Parathyroid adenoma (tissue), 2 donors: ENCODE measurements at regions not wholly inside any gene's neighbourhood (a gene's known extent, or its start where the extent isn't known, plus 50 kb on each side); places are given as distances from the start of the nearest gene placed in this dataset.

ENCODE experiments used
- H2AFZ ChIP-seq: fragments of 300-600 bp; sonication (generic); one replicate; pipeline ENCODE4 v1.7.0; 2017; ENCODE audit warnings: antibody characterized with exemption, mild to moderate bottlenecking
- H3K27ac ChIP-seq: fragments of 300-600 bp; sonication (generic); one replicate; pipeline ENCODE4 v1.7.0; 2017
- H3K27me3 ChIP-seq: fragments of 300-600 bp; sonication (generic); one replicate; pipeline ENCODE4 v1.7.0; 2017; ENCODE audit warnings: low read length; ENCODE audit not compliant: control insufficient read depth, insufficient read depth
- H3K36me3 ChIP-seq: fragments of 300-600 bp; sonication (generic); one replicate; pipeline ENCODE4 v1.7.0; 2017; ENCODE audit warnings: low read length; ENCODE audit not compliant: control insufficient read depth, insufficient read depth
- H3K4me1 ChIP-seq: fragments of 300-600 bp; sonication (generic); one replicate; pipeline ENCODE4 v1.7.0; 2017; ENCODE audit warnings: control low read depth
- H3K4me2 ChIP-seq: fragments of 300-600 bp; sonication (generic); one replicate; pipeline ENCODE4 v1.7.0; 2017; ENCODE audit warnings: low read length
- H3K4me3 ChIP-seq: fragments of 300-600 bp; sonication (generic); one replicate; pipeline ENCODE4 v1.7.0; 2017; ENCODE audit warnings: low read depth, low read length
- H3K79me2 ChIP-seq: fragments of 300-600 bp; sonication (generic); one replicate; pipeline ENCODE4 v1.7.0; 2017; ENCODE audit warnings: control low read depth
- H3K9ac ChIP-seq: fragments of 300-600 bp; sonication (generic); one replicate; pipeline ENCODE4 v1.7.0; 2017; ENCODE audit warnings: mild to moderate bottlenecking
- H3K9me3 ChIP-seq: fragments of 300-600 bp; sonication (generic); one replicate; pipeline ENCODE4 v1.7.0; 2017; ENCODE audit warnings: low read length; ENCODE audit not compliant: control insufficient read depth
- TF ChIP-seq, protein P1 (sequence below): fragments of 300-600 bp; sonication (generic); IDR thresholded peaks from one replicate; pipeline ENCODE4 v1.7.0; 2017; ENCODE audit warnings: antibody characterized with exemption, mild to moderate bottlenecking
- donor health status: primary hyperparathyroidism.

DNA sequence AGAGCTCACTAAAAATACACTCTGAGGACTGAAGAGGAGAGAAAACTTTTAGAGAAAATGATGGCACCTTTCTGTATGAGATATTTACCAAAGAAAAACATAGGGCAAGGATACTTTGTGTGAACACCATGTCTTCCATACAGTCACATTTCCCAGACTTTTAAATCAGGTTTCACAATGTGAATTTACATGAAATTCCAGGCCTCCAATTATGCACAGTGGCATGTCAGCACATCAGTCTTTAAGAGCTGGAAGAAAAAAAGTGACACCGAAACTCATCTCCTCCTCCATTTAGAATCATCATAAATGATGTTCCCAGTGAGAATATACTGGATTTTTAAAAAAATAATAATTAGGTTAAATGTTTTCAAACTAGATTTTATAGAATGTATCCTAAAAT is 232.2 kb upstream of the UBASH3B start:
- H3K79me2 ChIP-seq: no peaks in the 10 kb centered on the region
- no peaks in the 10 kb centered on the region for H3K9me3 ChIP-seq
- H2AFZ ChIP-seq: no peak overlapping the region
- H3K9ac ChIP-seq: no peak overlapping the region
- H3K27ac ChIP-seq: no peak overlapping the region
- TF ChIP-seq, protein P1, sequence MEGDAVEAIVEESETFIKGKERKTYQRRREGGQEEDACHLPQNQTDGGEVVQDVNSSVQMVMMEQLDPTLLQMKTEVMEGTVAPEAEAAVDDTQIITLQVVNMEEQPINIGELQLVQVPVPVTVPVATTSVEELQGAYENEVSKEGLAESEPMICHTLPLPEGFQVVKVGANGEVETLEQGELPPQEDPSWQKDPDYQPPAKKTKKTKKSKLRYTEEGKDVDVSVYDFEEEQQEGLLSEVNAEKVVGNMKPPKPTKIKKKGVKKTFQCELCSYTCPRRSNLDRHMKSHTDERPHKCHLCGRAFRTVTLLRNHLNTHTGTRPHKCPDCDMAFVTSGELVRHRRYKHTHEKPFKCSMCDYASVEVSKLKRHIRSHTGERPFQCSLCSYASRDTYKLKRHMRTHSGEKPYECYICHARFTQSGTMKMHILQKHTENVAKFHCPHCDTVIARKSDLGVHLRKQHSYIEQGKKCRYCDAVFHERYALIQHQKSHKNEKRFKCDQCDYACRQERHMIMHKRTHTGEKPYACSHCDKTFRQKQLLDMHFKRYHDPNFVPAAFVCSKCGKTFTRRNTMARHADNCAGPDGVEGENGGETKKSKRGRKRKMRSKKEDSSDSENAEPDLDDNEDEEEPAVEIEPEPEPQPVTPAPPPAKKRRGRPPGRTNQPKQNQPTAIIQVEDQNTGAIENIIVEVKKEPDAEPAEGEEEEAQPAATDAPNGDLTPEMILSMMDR: no peak
- no peak overlapping the region for H3K4me3 ChIP-seq
- H3K4me2 ChIP-seq: no peak overlapping the region
- H3K27me3 ChIP-seq: no peaks in the 10 kb centered on the region
- no peaks in the 10 kb centered on the region for H3K36me3 ChIP-seq
- H3K4me1 ChIP-seq: no peaks in the 10 kb centered on the region

DNA sequence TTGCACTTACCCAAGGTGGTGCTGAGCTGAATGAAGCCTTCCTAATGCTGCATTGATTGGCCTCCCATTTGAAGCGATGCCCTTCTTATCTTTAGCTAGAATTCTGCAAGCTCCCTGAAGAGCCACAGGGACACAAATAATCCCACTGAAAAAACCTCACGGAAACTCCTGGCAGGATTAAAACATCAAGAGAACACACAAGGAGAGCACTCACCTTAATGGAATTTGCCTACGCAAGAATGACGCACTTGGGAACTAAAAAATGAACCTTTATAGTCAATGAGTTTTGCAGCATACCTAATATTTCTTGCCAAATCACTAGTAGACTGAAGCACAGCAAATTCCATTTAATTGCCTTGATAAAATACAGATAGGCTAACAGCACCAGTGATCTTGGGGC is 232.8 kb upstream of the UBASH3B start:
- H3K4me1 ChIP-seq: no peaks in the 10 kb centered on the region
- no peak overlapping the region for H3K27ac ChIP-seq
- H3K9ac ChIP-seq: no peak overlapping the region
- H3K4me3 ChIP-seq: no peak overlapping the region
- H2AFZ ChIP-seq: no peak overlapping the region
- H3K4me2 ChIP-seq: no peak overlapping the region
- no peaks in the 10 kb centered on the region for H3K79me2 ChIP-seq
- TF ChIP-seq, protein P1: no peak
- H3K9me3 ChIP-seq: no peaks in the 10 kb centered on the region
- H3K36me3 ChIP-seq: no peaks in the 10 kb centered on the region
- no peaks in the 10 kb centered on the region for H3K27me3 ChIP-seq

DNA sequence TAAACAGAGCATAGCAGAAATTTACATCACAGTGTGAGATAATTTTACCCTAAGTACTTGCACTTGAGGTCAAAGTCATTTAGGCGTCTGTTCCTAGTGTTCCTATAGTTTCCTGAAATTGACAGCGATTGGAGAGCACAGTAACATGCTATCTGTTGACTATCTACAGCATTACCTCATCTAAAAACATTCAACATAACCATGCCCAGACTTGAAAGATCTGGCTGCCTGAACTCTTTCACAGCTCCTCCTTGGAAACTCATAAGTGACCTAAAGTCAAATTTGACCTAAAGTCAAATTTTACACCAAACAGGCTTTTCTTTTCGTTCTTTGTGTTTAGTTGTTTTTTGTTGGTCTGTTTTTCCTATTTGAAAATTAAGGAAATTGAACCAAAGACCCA is 233.8 kb upstream of the UBASH3B start:
- Histone ChIP-seq H3K4me1 (no peaks in the 10 kb centered on the region), H3K27me3 (no peaks in the 10 kb centered on the region), H3K4me2 (no peak overlapping the region), H3K9me3 (no peaks in the 10 kb centered on the region), H3K9ac (no peak overlapping the region), H3K36me3 (no peaks in the 10 kb centered on the region), H3K4me3 (no peak overlapping the region), H3K27ac (no peak overlapping the region), H3K79me2 (no peaks in the 10 kb centered on the region), H2AFZ (no peak overlapping the region)
- TF ChIP-seq, protein P1: no peak

DNA sequence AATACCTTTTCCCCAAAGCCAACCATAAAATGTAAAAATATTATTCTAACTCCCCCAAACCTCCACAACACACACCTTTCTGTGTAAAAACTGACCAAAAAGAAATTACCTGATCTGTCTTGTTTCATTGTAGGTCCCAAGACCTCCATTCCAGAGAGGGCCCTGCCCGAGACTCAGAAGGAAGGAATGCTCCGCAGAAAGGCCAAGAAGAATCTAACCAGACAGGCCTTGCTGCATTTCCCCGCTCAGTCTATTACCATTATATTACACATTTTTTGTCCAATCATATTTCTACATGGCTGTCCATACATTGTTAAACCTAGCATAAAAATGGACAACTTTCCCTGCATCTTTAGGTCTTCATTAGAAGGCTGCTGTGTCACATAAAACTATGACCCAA is 237.5 kb upstream of the UBASH3B start:
- H3K9me3 ChIP-seq: no peaks in the 10 kb centered on the region
- no peaks in the 10 kb centered on the region for H3K79me2 ChIP-seq
- H3K4me3 ChIP-seq: no peak overlapping the region
- H3K4me2 ChIP-seq: no peak overlapping the region
- H3K27me3 ChIP-seq: no peaks in the 10 kb centered on the region
- TF ChIP-seq, protein P1: no peak
- no peaks in the 10 kb centered on the region for H3K36me3 ChIP-seq
- no peak overlapping the region for H2AFZ ChIP-seq
- H3K4me1 ChIP-seq: no peaks in the 10 kb centered on the region
- H3K27ac ChIP-seq: no peak overlapping the region
- no peak overlapping the region for H3K9ac ChIP-seq

DNA sequence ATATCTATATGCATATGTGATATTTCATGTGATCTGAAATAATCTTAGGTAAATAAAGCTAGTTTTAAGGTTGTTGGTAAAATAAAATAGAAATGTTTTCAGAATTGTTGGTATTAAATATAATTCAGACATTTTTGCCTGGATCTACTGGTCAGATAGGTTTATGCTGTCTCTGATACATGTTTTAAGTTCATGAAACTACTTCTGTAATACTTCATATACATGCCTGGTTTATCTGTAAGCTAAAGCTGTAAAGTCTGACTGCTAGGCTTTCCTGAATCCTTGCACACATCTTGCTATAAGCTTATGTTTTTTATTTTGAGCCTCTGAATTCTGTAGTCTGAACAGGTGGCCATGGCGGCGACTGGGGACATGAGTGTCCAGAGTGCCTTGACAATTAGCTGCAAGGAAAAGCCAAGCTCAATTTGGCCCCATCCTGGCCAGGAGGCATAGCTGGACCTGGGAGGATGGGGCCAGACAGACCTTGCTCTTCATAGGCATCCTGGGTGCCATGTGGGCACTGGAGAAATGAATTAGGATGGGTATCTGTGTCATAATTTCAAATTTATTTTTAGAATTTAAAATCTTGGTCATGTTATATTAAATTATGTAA is 241.0 kb upstream of the UBASH3B start:
- no peaks in the 10 kb centered on the region for H3K27me3 ChIP-seq
- no peak overlapping the region for H3K9ac ChIP-seq
- no peak overlapping the region for H3K4me3 ChIP-seq
- no peak overlapping the region for H3K27ac ChIP-seq
- H2AFZ ChIP-seq: no peak overlapping the region
- no peaks in the 10 kb centered on the region for H3K9me3 ChIP-seq
- TF ChIP-seq, protein P1: no peak
- no peaks in the 10 kb centered on the region for H3K36me3 ChIP-seq
- no peak overlapping the region for H3K4me2 ChIP-seq
- no peaks in the 10 kb centered on the region for H3K4me1 ChIP-seq
- H3K79me2 ChIP-seq: no peaks in the 10 kb centered on the region
